ENCODE measurements at regions not wholly inside any gene's neighbourhood (a gene's known extent, or its start where the extent isn't known, plus 50 kb on each side); places are given as distances from the start of the nearest gene placed in this dataset.

GRCh38 chr13:65095161-65096082 is 2134.7 kb downstream of the PCDH9 start:
- TF ChIP-seq CTCF (IDR thresholded peaks at IDR 0.05; ENCODE audit: low read depth, low read length, poor library complexity, severe bottlenecking) (no peak), EZH2phosphoT487 (IDR thresholded peaks at IDR 0.05; ENCODE audit: borderline replicate concordance, low read length) (no peak)
